OCI-LY7 (cell line): ENCODE measurements at regions not wholly inside any gene's neighbourhood (a gene's known extent, or its start where the extent isn't known, plus 50 kb on each side); places are given as distances from the start of the nearest gene placed in this dataset.

ENCODE experiments used
- BruUV-seq: library from RNA; stranded (reverse); fragments of 400-500 nt; replicated peaks from 2 replicates; lab custom pipeline; 2021; lab: Mats Ljungman, UMichigan
- CTCF ChIA-PET: fragments of 300-600 bp; sonication (Branson Sonifier 250); formaldehyde crosslinking; loops from one replicate; lab custom pipeline; 2022; ENCODE audit warnings: antibody characterized with exemption; ENCODE audit not compliant: unreplicated experiment; lab: Charles Lee
- POLR2A ChIA-PET: fragments of 300-600 bp; sonication (Branson Sonifier 250); formaldehyde crosslinking; loops from one replicate; lab custom pipeline; 2022; ENCODE audit warnings: antibody characterized with exemption; lab: Charles Lee
- DNase-seq: peaks from one replicate; pipeline ENCODE4 v3.0.0-alpha.2; 2015; ENCODE audit warnings: low spot score
- H2AFZ ChIP-seq: fragments of 200-600 bp; sonication (generic), shearing (Covaris generic); 2 replicates; pipeline ENCODE4 v1.6.1; 2014; ENCODE audit warnings: mild to moderate bottlenecking, antibody characterized with exemption, low read length, moderate library complexity
- H3K27ac ChIP-seq: fragments of 200-600 bp; sonication (generic); 2 replicates; pipeline ENCODE4 v1.5.1; 2014; ENCODE audit warnings: mixed run types, low read depth, mild to moderate bottlenecking, moderate library complexity, low read length, inconsistent platforms; ENCODE audit not compliant: poor library complexity, severe bottlenecking
- H3K36me3 ChIP-seq: fragments of 200-600 bp; sonication (generic); 2 replicates; pipeline ENCODE4 v1.6.1; 2014; ENCODE audit warnings: mild to moderate bottlenecking, antibody characterized with exemption, low read length, moderate library complexity, mixed read lengths; ENCODE audit not compliant: insufficient read depth
- H3K4me1 ChIP-seq: fragments of 200-600 bp; sonication (generic); 2 replicates; pipeline ENCODE4 v1.5.1; 2014; ENCODE audit warnings: mild to moderate bottlenecking, low read length; ENCODE audit not compliant: insufficient read depth, poor library complexity, severe bottlenecking
- H3K4me2 ChIP-seq: fragments of 200-600 bp; sonication (generic); 2 replicates; pipeline ENCODE4 v1.6.1; 2014; ENCODE audit warnings: mild to moderate bottlenecking, low read length
- H3K4me3 ChIP-seq: fragments of 200-600 bp; sonication (generic); 2 replicates; pipeline ENCODE4 v1.5.1; 2014; ENCODE audit warnings: mild to moderate bottlenecking, low read depth, low read length; ENCODE audit not compliant: poor library complexity, severe bottlenecking
- H3K79me2 ChIP-seq: fragments of 200-600 bp; sonication (generic); 2 replicates; pipeline ENCODE4 v1.6.1; 2016; ENCODE audit warnings: low read depth, mild to moderate bottlenecking, low read length, moderate library complexity, mixed read lengths; ENCODE audit not compliant: insufficient read depth
- H3K9me2 ChIP-seq: fragments of 200-600 bp; sonication (generic); 2 replicates; pipeline ENCODE4 v1.6.1; 2016; ENCODE audit warnings: mild to moderate bottlenecking, low read length, mixed read lengths; ENCODE audit not compliant: insufficient read depth
- H3K9me3 ChIP-seq: fragments of 200-600 bp; sonication (generic); 2 replicates; pipeline ENCODE4 v1.6.1; 2014; ENCODE audit warnings: mild to moderate bottlenecking, mixed run types, low read length, mixed read lengths
- H4K20me1 ChIP-seq: fragments of 200-600 bp; sonication (generic); 2 replicates; pipeline ENCODE4 v1.6.1; 2014; ENCODE audit warnings: mild to moderate bottlenecking, antibody characterized with exemption, low read length, moderate library complexity, mixed read lengths; ENCODE audit not compliant: insufficient read depth
- CTCF ChIP-seq: fragments of 200-600 bp; sonication (generic); conservative IDR thresholded peaks from 2 replicates; pipeline ENCODE4 v1.5.1; 2014; ENCODE audit warnings: mild to moderate bottlenecking, antibody characterized with exemption, low read length, moderate library complexity, mixed read lengths
- EZH2phosphoT487 ChIP-seq: fragments of 200-600 bp; sonication (generic); IDR thresholded peaks from 2 replicates; pipeline ENCODE4 v1.6.1; 2018; ENCODE audit warnings: low read depth, borderline replicate concordance, mild to moderate bottlenecking, mixed run types, antibody characterized with exemption, low read length, moderate library complexity, mixed read lengths
- intact Hi-C: fragments of 100-400 bp; cut with micrococcal nuclease; formaldehyde crosslinking; loops from one replicate; pipeline ENCODE4 v1.10.0; 2022; ENCODE audit not compliant: unreplicated experiment

- H4K20me1 ChIP-seq, result no peaks in the 10 kb centered on the region
- H2AFZ ChIP-seq, result no peak overlapping the region
- H3K36me3 ChIP-seq, result no peaks in the 10 kb centered on the region
- H3K4me2 ChIP-seq, result no peak overlapping the region
- ChIA-PET CTCF (no interaction called here), POLR2A (interaction anchor here (0.6 to 0.7 kb wide), 2 partner anchors 289 to 1130 kb away, joined by 3 read pairs; no protein-coding TSS in a partner anchor)
- no peak overlapping the region for H3K27ac ChIP-seq
- DNase-seq, result no peak
- no peaks in the 10 kb centered on the region for H3K9me3 ChIP-seq
- no TSS peak for BruUV-seq
- no peak overlapping the region for H3K4me3 ChIP-seq
- intact Hi-C loops, result no loop called here
- TF ChIP-seq EZH2phosphoT487 (no peak), CTCF (no peak)
- H3K79me2 ChIP-seq, result no peaks in the 10 kb centered on the region
- H3K4me1 ChIP-seq, result no peaks in the 10 kb centered on the region
- no peaks in the 10 kb centered on the region for H3K9me2 ChIP-seq
These were observed 135.1 kb upstream of the GHITM start for GRCh38 chr10:84004221-84004620.

GRCh38 chr10:84005403-84005802, 133.9 kb upstream of the GHITM start:
- Histone ChIP-seq H2AFZ (no peak overlapping the region), H4K20me1 (no peaks in the 10 kb centered on the region), H3K9me2 (no peaks in the 10 kb centered on the region), H3K4me3 (no peak overlapping the region), H3K4me1 (no peaks in the 10 kb centered on the region), H3K79me2 (no peaks in the 10 kb centered on the region), H3K9me3 (no peaks in the 10 kb centered on the region), H3K36me3 (no peaks in the 10 kb centered on the region), H3K27ac (no peak overlapping the region), H3K4me2 (no peak overlapping the region)
- TF ChIP-seq CTCF (no peak), EZH2phosphoT487 (no peak)
- POLR2A ChIA-PET, result no interaction called here
- no TSS peak for BruUV-seq
- no peak for DNase-seq
- intact Hi-C loops, result no loop called here
- CTCF ChIA-PET, result no interaction called here

DNA sequence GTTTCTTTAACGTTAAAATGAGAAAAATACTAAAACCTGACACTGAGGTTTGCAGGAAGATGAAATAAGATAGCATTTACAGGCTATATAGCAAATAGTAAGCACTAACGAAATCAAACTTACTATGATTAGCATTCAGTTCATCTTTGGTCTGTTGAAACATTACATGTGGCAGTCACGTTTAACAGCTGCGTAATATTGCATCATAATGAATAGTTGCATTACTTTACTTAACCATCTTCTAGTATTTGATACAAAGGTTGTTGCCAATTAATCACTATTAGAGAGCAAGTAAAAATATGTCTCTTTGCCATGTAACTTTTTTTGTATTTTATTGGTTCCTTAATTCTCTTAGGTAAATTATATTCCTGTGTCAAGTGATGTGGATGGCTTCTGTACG, 131.8 kb upstream of the GHITM start:
- TF ChIP-seq CTCF, result no peak
- TF ChIP-seq EZH2phosphoT487, result no peak
- ChIA-PET CTCF (no interaction called here), POLR2A (no interaction called here)
- BruUV-seq, result no TSS peak
- Histone ChIP-seq H3K27ac (no peak overlapping the region), H3K9me3 (no peaks in the 10 kb centered on the region), H3K36me3 (no peaks in the 10 kb centered on the region), H2AFZ (no peak overlapping the region), H3K79me2 (no peaks in the 10 kb centered on the region), H3K4me2 (no peak overlapping the region), H3K4me1 (no peaks in the 10 kb centered on the region), H4K20me1 (no peaks in the 10 kb centered on the region), H3K9me2 (no peaks in the 10 kb centered on the region), H3K4me3 (no peak overlapping the region)
- no peak for DNase-seq
- intact Hi-C loops, result no loop called here
